NCI-H526 (cell line): ENCODE measurements at regions not wholly inside any gene's neighbourhood (a gene's known extent, or its start where the extent isn't known, plus 50 kb on each side); places are given as distances from the start of the nearest gene placed in this dataset.
"Not testable (repeated sequence)": the region's sequence is repeated elsewhere in the genome, so short reads cannot be mapped to it uniquely, and the experiment has no call there.

Experiments used
- DNase-seq, 2 experiments: peaks; one replicate each; lab custom pipeline; 2025; lab: John Stamatoyannopoulos, UW

DNA sequence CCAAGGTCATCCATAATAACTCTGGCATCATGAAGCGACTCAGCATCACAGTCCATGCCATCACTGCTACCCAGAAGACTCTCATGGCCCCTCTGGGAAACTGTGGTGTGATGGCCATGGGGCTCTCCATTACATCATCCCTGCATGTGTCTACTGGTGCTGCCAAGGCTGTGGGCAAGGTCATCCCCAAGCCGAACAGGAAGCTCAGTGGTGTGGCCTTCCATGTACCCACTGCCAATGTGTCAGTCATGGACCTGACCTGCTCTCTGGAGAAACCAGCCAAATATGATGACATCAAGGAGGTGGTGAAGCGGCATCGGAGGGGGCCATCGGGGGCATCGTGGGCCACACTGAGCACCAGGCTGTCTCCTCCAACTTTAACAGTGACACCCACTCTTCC is 65.1 kb upstream of the ARHGAP29 start:
- DNase-seq: no peak

DNA sequence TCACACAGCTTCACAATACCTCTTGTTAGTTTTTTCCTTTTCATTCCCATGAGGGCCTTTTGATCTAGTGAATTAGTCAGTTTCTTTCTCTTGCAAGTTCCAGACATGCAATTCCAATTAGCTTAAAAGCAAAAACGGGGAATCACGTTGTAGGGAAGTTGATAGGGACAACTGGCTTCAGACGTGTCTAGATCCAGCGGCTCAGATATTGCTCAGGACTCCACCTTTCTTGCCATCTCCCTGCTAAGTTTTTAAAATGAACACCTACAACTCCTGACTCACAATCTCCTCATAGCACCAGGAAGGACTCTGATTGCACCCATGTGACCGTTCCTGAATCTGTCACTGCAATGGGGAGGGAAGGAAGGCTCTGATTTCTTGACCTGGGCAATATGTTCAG is 63.8 kb upstream of the ARHGAP29 start:
- DNase-seq: no peak

DNA sequence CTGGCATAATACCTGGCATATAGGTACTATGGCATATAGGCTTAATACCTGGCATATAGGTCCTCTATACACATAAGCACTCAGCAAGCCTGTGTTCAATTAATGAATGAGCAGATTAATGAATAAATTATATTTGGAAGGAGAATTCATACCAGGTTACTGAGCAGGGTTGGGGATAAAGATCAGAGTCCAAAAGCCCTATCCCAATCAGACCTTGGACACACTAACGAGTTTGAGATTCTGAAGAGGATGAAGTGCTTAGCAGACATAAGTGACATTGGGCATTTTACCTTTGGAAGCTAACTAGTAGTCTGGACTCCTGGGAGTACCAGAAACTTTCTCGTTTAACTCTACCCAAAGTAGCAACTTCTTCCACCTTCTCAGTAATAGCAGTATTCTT is 63.3 kb upstream of the ARHGAP29 start:
- no peak for DNase-seq

DNA sequence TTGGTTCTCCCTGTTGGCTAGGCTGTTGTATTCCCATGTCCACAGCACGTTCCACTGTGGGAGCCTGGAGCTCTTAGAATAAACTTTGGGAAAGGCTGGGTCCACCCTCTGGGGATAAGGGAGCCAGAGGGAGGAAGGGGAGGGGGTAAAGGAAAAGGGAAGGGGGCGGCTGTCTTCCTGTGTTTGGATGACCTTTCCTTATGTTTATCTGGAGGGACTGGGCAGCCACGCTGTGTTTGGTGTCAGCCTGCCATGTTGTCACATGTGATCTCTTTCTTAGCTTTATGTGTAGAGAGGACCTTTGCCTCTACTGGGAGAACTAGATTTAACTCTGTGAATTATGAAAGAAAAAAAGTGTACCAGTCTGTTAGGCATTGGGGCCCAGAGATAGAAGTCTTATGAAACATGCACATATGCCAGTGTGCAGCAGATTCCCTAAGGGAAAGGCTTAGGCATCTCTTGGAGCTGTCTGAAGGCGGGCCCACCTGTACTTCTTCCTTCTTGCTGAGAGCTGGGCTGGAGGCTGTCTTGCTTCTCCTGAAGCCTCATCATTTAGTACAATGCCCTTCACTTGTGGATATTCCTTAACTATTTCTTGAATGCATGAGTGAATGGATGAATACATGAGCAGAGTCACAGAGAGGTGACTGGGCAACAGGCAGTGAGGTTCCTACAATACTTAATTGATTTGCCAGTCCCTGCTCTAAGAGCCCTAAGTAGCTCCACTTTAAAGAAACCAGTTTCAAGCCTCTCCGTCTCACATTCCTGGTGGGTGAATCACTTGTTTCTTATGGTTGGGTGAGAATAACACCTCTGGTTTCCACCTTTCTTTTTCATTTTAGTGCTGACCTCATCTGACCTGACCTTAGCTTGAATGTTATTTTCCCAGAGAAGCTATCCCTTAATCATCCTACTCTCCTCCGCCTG is 62.5 kb upstream of the ARHGAP29 start:
- no peak for DNase-seq

DNA sequence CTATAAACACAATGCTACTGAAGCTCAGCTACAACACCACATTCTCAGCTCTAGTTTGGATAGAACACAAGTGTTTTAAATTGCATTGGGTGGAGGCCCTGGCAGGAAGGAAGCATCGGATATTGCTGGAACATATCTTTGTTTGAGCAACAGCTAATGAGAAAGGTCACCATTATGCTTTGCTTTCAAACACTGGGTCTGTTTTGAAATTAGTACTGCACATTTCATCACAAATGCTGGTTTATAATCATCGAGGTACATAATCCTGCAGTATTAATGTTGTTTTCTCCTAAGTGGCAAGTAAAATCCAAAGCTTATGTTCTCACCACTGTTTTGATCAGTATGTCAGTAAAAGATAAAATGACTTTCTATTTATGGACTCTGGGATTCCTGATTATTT is 61.5 kb upstream of the ARHGAP29 start:
- DNase-seq: no peak

DNA sequence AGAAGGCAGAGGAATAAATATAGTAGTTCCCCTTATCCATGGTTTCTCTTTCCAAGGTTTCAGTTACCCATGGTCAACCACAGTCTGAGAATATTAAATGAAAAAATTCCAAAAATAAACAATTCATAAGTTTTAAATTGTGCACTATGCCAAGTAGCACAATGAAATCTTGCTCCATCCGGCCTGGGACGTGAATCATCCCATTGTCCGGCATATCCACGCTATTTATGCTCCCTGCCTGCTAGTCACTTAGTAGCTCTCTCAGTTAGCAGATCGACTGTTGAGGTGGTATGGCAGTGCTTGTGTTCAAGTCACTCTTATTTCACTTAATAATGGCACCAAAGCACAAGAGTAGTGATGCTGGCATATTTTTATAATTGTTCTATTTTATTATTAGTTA is 58.6 kb upstream of the ARHGAP29 start:
- no peak for DNase-seq

DNA sequence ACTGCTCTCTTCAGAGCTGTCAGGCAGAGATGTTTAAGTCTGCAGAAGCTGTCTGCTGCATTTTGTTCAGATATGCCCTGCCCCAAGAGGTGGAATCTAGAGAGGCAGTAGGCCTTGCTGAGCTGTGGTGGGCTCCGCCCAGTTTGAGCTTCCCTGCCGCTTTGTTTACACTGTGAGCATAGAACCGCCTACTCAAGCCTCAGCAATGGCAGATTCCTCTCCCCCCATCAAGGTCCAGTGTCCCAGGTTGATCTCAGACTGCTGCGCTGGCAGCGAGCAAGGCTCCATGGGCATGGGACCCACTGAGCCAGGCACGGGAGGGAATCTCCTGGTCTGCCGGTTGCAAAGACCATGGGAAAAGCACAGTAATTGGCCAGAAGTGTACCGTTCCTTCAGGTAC is 55.6 kb upstream of the ARHGAP29 start:
- DNase-seq: not testable (repeated sequence)

DNA sequence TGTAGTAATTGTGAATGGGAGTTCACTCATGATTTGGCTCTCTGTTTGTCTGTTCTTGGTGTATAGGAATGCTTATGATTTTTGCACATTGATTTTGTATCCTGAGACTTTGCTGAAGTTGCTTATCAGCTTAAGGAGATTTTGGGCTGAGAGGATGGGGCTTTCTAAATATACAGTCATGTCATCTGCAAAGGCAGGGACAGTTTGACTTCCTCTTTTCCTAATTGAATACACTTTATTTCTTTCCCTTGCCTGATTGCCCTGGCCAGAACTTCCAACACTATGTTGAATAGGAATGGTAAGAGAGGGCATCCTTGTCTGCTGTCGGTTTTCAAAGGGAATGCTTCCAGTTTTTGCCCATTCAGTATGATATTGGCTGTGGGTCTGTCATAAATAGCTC is 51.9 kb upstream of the ARHGAP29 start:
- DNase-seq: not testable (repeated sequence)
